Fibroblast of peridontal ligament (primary cell): ENCODE measurements at regions not wholly inside any gene's neighbourhood (a gene's known extent, or its start where the extent isn't known, plus 50 kb on each side); places are given as distances from the start of the nearest gene placed in this dataset.

Experiments
- DNase-seq: peaks from one replicate; pipeline ENCODE4 v3.0.0-alpha.2; 2010; ENCODE audit errors: extremely low read depth

- DNase-seq = no peak
Observed at GRCh38 chr2:220220009-220220408, 592.6 kb downstream of the SLC4A3 start.

- DNase-seq = no peak
Observed at GRCh38 chr2:220221992-220222391, 594.6 kb downstream of the SLC4A3 start.

GRCh38 chr2:220224691-220225543 is 597.5 kb downstream of the SLC4A3 start:
- peak; percentile 90 for DNase-seq

- no peak for DNase-seq
Observed at GRCh38 chr2:220226076-220226475, 598.6 kb downstream of the SLC4A3 start.

GRCh38 chr2:220226546-220226945 is 599.1 kb downstream of the SLC4A3 start:
- no peak for DNase-seq

- peak; percentile 82 for DNase-seq
Observed at GRCh38 chr2:220227266-220227920, 600.0 kb downstream of the SLC4A3 start.

GRCh38 chr2:220228310-220229006 is 601.0 kb downstream of the SLC4A3 start:
- peak; percentile 97 for DNase-seq

- DNase-seq = no peak
Observed at GRCh38 chr2:220240641-220241040, 613.2 kb downstream of the SLC4A3 start.

- peak; percentile 25 for DNase-seq
Observed at GRCh38 chr2:220241423-220241822, 614.0 kb downstream of the SLC4A3 start.

- DNase-seq = peak; percentile 36
Observed at GRCh38 chr2:220243571-220243970, 616.1 kb downstream of the SLC4A3 start.

- peak; percentile 84 for DNase-seq
Observed at GRCh38 chr2:220246386-220246785, 619.0 kb downstream of the SLC4A3 start.

GRCh38 chr2:220247588-220248350 is 620.3 kb downstream of the SLC4A3 start:
- no peak for DNase-seq

GRCh38 chr2:220259662-220260061 is 632.2 kb downstream of the SLC4A3 start:
- DNase-seq = no peak

GRCh38 chr2:220263300-220263699 is 635.9 kb downstream of the SLC4A3 start:
- DNase-seq = no peak

GRCh38 chr2:220269367-220269766 is 641.9 kb downstream of the SLC4A3 start:
- DNase-seq = no peak

GRCh38 chr2:220270481-220271070 is 643.1 kb downstream of the SLC4A3 start:
- DNase-seq = no peak

- no peak for DNase-seq
Observed at GRCh38 chr2:220272656-220273055, 645.2 kb downstream of the SLC4A3 start.

- no peak for DNase-seq
Observed at GRCh38 chr2:220273082-220273481, 645.7 kb downstream of the SLC4A3 start.

- no peak for DNase-seq
Observed at GRCh38 chr2:220275454-220275853, 648.0 kb downstream of the SLC4A3 start.

- DNase-seq = peak; percentile 83
Observed at GRCh38 chr2:220276741-220277444, 649.5 kb downstream of the SLC4A3 start.
